HEK293T (cell line): ENCODE measurements at regions not wholly inside any gene's neighbourhood (a gene's known extent, or its start where the extent isn't known, plus 50 kb on each side); places are given as distances from the start of the nearest gene placed in this dataset.

Source experiments
- ARNT ChIP-seq: fragments of 450-650 bp; IDR thresholded peaks from 2 replicates; pipeline ENCODE4 v1.6.1; 2017; ENCODE audit warnings: mild to moderate bottlenecking
- BHLHE40 ChIP-seq: fragments of 450-650 bp; IDR thresholded peaks from 2 replicates; pipeline ENCODE4 v1.6.1; 2016; ENCODE audit warnings: mild to moderate bottlenecking, moderate library complexity, borderline replicate concordance
- CTBP1 ChIP-seq: fragments of 450-650 bp; IDR thresholded peaks from 2 replicates; pipeline ENCODE4 v1.6.1; 2016; ENCODE audit warnings: borderline replicate concordance
- ELF4 ChIP-seq: fragments of 450-650 bp; IDR thresholded peaks from 2 replicates; pipeline ENCODE4 v1.6.1; 2017; ENCODE audit warnings: antibody characterized with exemption
- FOXA1 ChIP-seq: fragments of 450-650 bp; IDR thresholded peaks from 2 replicates; pipeline ENCODE4 v1.6.1; 2016; ENCODE audit warnings: mild to moderate bottlenecking
- FOXK2 ChIP-seq: fragments of 450-650 bp; IDR thresholded peaks from 2 replicates; pipeline ENCODE4 v1.6.1; 2016; ENCODE audit warnings: mild to moderate bottlenecking
- FOXM1 ChIP-seq: fragments of 450-650 bp; IDR thresholded peaks from 2 replicates; pipeline ENCODE4 v1.6.1; 2017; ENCODE audit warnings: mild to moderate bottlenecking, borderline replicate concordance
- HDGF ChIP-seq: fragments of 450-650 bp; IDR thresholded peaks from 2 replicates; pipeline ENCODE4 v1.6.1; 2017; ENCODE audit warnings: antibody characterized with exemption, borderline replicate concordance
- LEF1 ChIP-seq: fragments of 450-650 bp; IDR thresholded peaks from 2 replicates; pipeline ENCODE4 v1.6.1; 2017; ENCODE audit warnings: mild to moderate bottlenecking, borderline replicate concordance
- NFRKB ChIP-seq: fragments of 450-650 bp; IDR thresholded peaks from 2 replicates; pipeline ENCODE4 v1.6.1; 2016; ENCODE audit warnings: mild to moderate bottlenecking, moderate library complexity
- SP1 ChIP-seq: fragments of 450-650 bp; IDR thresholded peaks from 2 replicates; pipeline ENCODE4 v1.6.1; 2017
- SUZ12 ChIP-seq: fragments of 450-650 bp; IDR thresholded peaks from 2 replicates; pipeline ENCODE4 v1.6.1; 2016; ENCODE audit warnings: mild to moderate bottlenecking
- TARDBP ChIP-seq: fragments of 450-650 bp; IDR thresholded peaks from 2 replicates; pipeline ENCODE4 v1.6.1; 2016
- ZNF384 ChIP-seq: fragments of 450-650 bp; IDR thresholded peaks from 2 replicates; pipeline ENCODE4 v1.6.1; 2016

DNA sequence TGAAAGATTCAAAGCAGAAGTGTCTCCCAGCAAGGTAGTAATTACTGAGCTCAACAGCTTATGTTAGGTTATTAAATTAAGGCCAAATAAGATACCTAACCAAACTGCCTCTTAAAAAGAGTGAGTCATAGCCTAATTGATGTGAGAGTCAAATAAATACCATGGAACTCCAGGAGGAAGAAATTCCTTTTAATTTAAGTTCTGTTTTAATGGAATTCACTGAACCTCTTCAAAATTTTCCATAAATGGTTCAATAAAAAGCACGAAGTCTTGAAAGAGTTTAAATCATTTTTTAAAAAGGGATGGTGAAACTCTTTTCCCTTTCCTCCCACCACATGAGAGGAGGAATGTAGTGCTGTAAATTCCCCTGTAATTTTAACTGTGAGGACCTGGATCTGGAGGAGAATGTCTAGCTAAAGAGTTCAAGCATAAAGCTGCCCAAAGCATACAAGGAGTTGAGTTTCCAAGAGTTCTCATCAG, 180.8 kb upstream of the MMADHC start:
- no peak for TF ChIP-seq FOXK2
- TF ChIP-seq TARDBP = no peak
- TF ChIP-seq BHLHE40 = no peak
- no peak for TF ChIP-seq SP1
- TF ChIP-seq FOXA1 = no peak
- TF ChIP-seq ZNF384 = no peak
- no peak for TF ChIP-seq ELF4
- no peak for TF ChIP-seq NFRKB
- no peak for TF ChIP-seq ARNT
- TF ChIP-seq FOXM1 = no peak
- no peak for TF ChIP-seq SUZ12
- TF ChIP-seq HDGF = no peak
- no peak for TF ChIP-seq CTBP1
- no peak for TF ChIP-seq LEF1
